HG03066 (cell line): ENCODE measurements at regions not wholly inside any gene's neighbourhood (a gene's known extent, or its start where the extent isn't known, plus 50 kb on each side); places are given as distances from the start of the nearest gene placed in this dataset.
A peak's percentile ranks its signal among the peaks of the same experiment; 100 is the strongest.

Experiments
- ATAC-seq: cut with Tn5 transposase; IDR thresholded peaks from one replicate; pipeline ENCODE4 v1.9.1; 2021; ENCODE audit warnings: low read depth; ENCODE audit not compliant: unreplicated experiment

DNA sequence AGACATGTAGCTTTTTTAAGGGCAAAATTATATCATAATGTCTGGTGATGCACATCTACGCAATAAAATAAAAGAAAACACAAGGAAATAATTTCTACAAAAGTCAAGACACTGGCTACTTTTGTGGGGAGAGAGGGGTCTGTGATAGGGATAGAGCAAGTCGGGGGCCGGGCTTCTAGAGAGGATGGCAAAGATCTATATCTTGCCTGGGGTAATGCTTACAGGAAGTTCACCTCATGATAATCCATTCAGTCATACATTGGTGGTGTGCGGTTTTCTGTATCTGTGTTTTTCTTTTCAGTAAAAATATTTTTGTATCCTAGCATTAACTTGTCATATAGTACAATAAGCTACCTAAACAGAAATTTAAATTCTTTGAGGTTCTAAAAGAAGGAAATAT is 178.8 kb downstream of the ARRDC4 start:
- ATAC-seq, result no peak

DNA sequence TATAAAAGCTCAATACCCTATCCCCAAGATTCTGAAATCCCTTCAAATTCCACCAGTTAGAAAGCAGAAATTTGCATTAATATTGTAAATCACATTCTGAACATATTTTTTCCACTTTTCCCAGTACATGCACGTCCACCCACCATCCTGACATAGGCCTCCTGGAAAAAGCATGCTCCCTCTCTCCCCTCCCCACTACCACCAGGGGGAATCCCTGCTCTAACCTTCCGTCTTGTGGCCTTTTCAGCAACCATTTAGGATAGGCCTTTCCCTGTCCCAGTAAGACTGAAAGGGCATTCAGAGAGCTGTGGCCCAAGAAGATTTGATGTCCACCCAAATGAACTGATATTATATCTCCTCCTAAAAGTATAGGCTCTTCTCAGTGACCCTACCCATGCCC is 182.1 kb downstream of the ARRDC4 start:
- ATAC-seq, result no peak

DNA sequence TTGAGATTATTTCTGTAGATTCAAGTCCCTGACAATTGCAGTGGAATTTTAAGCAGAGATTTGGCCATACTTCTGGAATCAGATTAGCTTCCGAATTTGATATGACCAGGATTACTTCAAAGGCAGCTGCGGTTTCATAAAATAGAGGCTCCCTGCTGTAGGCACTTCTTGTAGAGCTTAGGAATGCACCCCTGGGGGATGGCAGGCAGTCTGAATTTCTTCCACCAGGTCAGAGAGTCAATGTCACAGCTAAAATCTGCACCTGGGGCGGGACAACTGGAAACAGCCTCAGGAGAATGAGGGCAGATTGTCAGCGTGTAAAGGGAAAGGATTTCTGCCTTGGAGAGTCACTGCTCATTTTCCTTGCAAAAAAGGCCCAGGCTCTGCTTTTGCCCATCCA is 182.6 kb downstream of the ARRDC4 start:
- no peak for ATAC-seq

DNA sequence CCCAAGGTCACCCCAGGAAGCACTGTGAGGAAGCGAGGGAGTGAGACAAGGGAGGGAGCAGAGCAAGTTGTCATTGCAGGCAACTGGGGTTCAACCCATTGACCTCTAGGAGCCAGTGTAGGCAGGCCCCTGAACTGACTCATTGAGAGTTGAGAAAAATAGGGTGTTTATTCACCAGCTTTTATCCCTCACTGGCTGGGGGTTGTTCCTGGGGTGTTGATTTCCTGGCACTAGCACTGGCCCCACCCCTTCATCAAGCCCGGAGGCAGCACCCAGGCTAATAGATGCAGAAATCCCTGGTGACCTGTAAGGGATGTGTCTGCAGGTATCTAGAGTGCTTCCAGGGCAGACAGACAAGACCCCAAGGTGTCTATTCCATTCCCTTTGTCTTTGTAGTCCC is 183.9 kb downstream of the ARRDC4 start:
- no peak for ATAC-seq

DNA sequence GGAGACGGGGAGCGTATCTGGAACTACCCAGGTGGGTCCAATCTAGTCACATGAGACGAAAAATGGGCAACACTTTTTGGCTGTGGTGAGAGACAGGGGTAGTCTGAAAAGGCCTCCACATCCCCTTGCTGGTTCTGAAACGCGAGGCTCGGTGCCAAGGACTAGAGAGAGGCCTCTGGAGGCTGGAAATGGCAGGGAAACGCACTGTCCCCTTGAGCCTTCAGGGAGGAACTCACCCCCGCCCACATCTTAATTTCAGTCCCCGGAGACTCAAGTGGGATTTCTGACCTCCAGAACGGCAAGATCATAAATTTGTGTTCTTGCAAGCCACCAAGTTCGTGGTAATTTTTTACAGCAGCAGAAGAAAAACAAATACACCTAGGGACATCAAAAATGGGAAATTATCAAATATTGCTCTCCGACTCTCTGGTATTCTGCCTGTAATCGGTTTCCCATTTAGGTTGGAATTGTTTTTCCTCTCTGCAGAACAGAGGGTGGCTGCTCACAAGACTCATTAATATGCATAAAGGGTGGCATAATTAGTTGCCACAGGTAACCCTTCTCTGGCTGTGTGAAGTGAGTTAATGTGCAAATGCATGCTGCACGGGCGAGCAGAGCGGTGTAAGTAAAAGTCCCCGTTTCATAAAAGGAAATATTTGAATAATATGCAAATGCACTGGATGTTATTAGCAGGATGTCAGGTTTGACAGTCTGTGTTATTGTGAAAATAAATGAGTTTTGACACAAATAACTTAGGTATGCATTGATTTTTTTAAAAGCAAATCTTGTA is 185.7 kb downstream of the ARRDC4 start:
- no peak for ATAC-seq

DNA sequence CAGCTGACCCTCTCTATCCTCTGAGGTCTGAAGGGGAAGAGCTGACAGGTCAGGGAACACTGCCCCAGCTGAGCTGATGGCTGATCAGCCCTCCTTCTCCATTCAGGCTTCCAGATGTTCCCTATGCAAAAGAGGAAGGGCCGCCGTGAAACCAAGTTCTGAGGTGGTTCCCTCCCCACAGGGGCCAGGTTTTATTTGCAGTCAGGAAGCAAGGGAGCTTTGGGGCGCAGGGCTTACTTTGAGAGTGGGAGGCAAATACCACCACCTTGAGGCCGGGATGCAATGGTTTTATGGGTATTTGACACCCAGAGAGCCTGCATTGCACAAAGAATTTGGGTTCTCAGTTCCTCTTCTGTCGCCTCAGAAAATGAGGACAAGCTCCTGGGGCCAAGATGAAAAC is 186.9 kb downstream of the ARRDC4 start:
- no peak for ATAC-seq

DNA sequence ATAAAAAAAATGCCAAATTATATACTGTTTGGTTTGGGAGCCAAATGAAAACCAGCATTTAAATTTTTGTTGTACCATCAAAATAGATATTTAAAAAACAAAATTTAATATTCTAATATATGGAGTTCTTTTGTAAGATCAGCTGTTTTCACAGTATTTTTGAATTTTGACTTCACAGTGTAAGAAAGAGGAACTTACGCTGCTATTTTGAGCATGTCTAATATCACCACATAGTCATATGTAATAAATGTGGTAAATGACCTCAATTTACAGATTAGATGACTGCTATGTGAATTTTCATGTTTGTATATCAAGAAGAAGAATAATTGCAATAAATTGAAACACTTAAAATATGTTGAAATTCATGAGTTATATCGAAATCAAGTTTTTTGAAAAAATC is 189.6 kb downstream of the ARRDC4 start:
- ATAC-seq, result no peak

DNA sequence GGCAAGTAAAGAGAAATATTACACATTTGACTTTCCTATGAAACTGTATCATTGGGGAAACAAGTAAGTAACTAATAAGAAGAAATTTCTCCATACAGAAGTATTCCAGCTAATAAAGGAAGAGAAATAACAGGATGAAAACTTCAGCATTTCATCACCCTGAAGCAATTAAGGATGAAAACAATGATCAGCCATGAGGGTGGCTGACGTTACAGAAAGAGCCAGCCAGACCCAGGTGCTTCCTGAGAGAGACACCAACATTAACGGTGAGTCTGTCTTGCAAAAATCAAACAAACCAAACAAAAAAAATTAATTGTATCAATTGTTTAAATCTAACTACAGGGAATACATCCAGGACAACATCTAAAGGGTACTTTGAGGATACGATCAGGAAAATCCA is 190.0 kb downstream of the ARRDC4 start:
- ATAC-seq, result no peak

DNA sequence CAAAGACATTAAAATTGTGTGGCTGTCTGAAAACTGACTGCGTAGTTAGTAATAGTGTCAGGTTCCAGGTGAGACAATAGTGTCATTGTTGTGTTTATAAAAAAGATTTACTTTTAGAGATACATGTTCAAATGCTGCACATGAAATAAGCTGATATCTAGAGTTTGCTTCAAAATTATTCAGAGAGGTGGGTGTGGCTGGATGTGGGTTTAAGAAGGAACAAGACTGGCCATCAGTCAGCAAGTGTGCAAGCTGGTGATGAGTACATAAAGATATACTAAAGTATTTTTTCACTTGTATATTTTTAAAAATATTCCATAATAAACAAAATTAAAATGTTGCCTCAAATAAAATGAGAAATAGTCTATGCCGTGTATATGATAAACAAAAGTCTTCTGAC is 190.6 kb downstream of the ARRDC4 start:
- no peak for ATAC-seq

DNA sequence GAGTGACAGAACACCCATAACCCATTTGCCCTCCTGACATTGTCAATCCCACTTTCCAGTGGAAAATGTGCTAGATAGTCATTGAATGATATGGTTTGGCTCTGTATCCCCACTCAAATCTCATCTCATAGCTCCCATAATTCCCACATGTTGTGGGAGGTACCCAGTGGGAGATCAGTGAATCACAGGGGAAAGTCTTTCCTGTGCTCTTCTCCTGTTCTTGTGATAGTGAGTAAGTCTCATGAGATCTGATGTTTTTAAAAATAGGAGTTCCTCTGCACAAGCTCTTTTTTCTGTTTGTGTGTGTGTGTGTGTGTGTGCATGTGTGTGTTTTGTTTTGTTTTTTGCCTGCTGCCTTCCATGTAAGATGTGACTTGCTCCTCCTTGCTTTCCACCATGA is 191.7 kb downstream of the ARRDC4 start:
- ATAC-seq, result no peak

DNA sequence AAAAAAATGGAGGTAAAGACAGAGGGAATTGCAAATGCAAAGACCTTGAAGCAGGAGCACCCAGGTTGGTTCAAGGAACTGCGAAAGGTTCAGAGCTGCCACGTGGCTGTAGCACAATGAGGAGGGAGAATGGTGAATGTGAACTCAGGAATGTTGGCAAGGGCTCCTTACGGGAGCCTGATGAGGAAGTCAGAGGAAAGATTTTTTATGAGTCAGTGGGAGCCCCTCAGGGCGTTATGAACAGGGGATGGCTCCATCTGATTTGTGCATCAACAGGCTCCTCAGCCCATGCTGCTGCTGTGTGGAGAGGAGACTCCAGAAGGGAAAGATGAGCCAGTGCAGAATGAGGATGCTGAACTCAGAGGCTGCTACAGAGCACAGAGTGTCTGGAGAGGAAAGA is 194.4 kb downstream of the ARRDC4 start:
- ATAC-seq, result no peak

DNA sequence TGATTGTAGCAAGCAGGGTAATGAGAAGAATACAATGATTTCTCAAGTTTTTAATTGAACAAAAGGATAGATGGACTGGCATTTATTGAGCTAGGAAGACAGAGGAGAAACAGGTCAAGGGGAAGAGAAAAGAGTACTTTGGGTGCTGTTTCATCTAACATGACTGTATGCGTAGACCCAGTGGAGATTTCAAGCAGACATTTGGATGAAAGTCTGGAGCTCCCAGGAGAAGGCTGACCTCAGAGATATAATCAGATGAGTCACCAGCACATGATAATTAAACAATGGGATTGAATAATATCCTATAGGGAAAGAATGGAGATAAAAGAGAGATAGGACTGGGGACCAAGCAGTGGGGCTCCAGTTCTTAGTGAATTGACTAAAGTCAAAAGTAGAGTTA is 194.9 kb downstream of the ARRDC4 start:
- no peak for ATAC-seq

DNA sequence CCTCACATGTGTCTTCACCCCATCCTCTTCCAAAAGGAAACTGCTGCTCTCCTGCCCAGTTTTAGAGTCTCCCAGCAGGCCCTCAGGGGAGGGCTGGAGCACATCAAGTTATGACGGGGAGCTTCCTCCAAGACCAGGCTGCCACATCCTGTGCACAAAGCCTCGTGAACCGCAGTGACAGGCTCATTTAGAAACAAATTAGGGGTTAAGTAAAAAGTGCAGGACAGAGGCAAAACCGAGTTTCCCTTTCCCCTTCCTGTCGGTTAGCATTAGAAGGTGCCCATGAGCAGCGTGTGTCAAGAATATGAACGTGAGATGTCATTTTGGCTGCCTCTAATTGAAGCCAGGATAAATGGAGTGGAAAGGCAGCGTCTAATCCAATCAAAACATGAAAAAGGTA is 199.7 kb downstream of the ARRDC4 start:
- peak; percentile 76 for ATAC-seq

DNA sequence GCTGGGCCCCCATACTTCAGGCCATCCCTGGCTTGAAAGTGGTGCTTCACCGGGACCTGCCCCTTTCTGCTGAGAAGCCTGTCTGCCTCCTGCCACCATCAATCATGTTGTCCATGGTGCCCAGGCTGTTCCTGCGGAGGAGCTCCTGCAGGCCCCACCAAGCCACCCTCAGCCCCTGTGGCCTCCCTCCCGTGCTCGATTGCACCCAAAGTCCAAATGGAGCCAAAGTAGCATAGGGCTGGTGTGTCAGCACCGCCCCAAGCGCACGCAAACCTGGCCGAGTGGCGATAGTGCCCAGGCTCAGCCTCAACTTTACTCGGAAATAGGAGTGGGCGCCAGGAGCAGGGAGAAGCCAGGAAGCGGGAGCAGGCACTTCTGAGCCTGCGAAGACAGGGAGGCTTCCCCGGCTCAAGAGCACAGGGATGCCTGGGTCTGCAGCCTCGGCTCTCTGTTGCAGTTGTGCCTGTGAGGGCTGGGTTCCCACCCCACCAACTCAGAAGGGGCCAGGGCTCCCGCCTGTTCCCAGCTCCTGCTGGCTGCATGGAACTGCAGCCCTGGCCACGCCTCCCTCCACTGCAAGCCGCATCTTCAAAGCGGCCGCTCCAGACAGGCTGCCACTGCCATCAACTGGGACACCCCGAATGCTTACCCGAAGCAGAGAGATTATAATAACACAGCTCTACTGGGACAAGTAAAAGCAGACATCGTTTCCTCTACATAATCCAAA is 203.0 kb downstream of the ARRDC4 start:
- ATAC-seq, result no peak

DNA sequence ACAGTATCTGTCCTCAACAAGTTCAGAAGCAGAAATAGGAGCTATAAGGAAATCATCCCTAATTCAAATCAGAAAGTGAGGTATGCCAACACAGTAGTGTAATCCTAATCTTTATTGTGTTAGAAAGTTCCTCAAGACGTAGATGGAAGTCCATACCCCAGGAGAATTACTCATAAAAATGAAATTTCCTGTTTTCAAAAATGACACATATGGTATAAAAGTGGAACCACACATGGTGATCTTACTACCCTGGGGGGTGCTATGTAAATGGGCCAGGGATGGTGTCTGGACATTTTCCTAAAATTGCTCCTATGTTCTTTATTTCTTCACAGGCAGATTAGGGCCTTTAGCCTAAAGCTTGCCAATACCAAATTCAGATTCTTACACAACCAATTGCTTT is 204.1 kb downstream of the ARRDC4 start:
- ATAC-seq, result no peak

DNA sequence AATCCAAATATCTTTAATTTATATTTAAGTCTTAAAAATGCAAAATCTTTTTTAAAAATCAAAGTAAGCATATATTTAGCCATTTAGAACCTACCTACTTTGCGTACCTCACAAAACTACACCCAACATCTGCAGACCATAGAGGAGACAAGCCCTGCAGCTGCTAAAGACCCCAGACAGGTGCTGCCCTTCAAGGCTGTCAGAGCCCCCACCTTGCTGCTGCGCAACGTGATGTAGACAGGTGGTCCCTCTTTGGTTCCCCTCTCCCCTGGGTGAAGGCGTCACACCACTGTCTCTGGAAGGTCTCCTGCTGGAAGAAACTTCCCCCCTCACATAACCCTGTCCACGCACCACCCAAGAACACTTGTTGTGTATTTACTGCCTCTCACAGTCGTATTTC is 204.5 kb downstream of the ARRDC4 start:
- ATAC-seq, result no peak

DNA sequence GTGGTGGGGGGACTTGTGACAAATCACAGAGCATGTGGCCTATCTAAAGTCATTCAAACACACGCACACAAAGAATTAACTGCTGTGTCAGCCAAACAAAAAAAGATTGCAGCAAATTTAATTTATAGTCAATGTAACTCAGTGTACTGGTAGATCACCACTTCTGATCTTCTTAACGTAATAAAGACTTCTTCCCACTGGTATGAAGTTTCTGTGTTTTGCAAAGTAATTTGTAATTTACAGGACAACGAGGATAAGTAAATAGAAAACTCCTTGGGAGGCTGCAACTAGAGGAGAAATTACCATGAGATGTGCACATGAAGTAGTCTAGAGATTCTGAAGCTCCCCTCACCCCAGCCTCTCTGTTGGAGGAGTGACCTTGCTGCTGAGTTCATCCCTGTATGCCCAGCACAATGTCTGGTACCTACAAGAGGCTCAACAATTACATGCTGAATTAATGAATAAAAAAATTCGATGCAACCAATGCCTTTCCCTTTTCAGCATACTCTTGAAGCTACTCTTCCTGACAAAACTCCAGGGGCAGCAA is 207.3 kb downstream of the ARRDC4 start:
- no peak for ATAC-seq

DNA sequence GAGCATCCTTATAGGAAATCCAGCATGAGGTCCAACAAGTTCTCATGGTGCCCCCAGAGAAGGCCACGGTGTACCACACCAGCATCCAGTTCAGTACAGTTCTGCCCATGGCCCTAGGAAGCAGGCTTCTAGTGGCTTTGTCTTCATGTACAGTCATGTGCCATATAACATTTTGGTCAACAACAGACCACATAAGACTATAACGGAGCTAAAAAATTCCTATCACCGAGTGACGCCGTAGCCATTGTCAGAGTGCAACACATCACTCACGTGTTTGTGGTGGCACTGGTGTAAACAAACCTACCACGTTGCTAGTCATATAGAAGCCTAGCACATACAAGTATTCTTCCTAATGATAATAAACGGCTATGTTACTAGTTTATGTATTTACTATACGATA is 209.0 kb downstream of the ARRDC4 start:
- ATAC-seq, result no peak

DNA sequence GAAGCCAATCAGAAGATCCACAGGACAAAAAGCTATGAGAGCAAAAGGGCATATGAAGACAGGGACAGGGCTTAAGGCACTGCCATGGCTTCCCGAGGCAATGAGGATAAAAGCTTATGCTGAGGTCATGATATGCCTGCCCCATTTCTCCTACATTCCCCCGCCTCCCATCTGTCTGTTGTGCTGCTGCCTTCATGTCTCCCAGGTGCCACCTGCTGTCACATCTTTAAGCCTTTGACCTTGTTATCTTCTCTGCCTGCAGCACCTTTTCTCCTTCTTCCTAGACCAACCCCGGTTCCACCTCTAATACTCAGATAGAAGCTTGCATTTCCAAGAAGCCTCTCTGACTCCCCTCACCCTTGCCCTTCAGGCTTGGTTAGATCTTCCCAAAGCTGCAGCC is 213.8 kb downstream of the ARRDC4 start:
- ATAC-seq, result no peak

DNA sequence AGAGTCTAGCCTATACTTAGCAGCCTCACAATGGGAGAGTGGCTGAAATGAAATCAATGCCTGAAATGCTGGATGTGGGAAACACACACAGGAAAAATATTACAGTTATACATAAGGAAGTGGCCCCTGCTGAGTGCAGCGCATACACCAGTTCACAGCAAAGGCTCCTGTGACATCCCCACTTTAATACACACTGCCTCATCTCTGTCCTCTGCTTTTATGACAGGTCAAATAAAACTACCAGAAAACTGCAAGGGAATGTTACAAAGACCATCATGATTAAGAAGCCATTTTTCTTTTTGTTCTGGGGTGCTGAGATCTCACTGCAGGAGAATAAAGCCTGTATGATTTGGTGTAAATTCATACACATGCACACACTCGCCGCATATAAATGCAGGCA is 214.3 kb downstream of the ARRDC4 start:
- no peak for ATAC-seq

DNA sequence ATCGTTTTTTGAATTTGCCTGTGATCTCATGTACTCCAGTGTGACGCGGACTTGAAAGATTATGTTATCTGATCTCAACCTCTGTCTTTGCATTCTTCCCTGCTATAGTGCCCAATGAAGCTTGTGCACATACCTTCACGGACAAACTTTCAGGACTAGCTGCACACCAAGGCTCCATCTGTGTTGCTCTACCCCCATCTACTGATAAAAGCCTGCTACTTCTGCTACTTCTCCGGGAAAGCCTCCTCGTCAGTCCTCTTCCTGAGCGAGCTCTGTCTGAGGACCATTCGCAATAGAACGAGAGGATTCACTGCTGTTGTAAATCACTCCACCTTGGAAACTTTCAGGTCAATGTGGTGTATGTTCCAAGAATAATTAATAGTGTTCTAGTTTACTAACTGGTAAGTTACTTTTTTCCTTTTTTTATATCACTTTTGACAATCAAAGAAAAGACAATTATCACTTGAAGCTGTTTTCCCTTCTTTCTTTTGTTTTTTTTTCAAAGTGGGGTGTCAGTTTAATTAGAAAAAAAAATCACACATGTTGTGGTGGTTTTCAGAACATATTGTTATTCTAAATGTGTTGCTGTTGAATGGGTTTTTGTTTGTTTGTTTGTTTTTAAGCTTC is 217.6 kb downstream of the ARRDC4 start:
- peak; percentile 75 for ATAC-seq

DNA sequence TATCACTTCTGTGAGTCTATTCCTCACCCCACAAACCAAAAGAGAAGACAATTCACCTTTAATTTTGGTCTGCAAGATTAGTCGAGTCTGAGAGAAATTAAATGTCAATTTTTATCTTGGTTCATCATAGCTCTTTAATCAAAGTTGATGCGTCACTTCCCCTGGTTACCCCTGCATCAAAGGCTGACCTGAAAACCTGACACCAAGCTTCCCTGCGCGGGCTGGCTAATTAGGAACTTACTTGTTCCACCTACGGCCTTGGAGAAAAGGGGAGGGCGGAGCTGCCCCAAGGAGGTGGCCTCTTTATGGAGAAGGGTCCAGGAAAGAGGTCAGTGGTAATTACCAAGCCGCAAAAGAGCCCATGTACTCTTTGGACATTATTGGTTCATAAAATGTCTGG is 218.4 kb downstream of the ARRDC4 start:
- no peak for ATAC-seq
